WTC11 (cell line): ENCODE measurements at regions not wholly inside any gene's neighbourhood (a gene's known extent, or its start where the extent isn't known, plus 50 kb on each side); places are given as distances from the start of the nearest gene placed in this dataset.
A peak's percentile ranks its signal among the peaks of the same experiment; 100 is the strongest.

ENCODE experiments used
- ATAC-seq: fragments of 200-7000 bp; cut with Tn5 transposase; 2 replicates; pipeline ENCODE4 v1.10.0; 2021; ENCODE audit warnings: mild to moderate bottlenecking, moderate library complexity
- CTCF ChIA-PET: fragments of 300-600 bp; sonication (Branson Sonifier 250); formaldehyde crosslinking; loops from one replicate; lab custom pipeline; 2021; ENCODE audit warnings: antibody characterized with exemption; lab: Charles Lee
- POLR2A ChIA-PET: fragments of 350-600 bp; sonication (Branson Sonifier 250); formaldehyde crosslinking; loops from one replicate; lab custom pipeline; 2021; ENCODE audit warnings: antibody characterized with exemption; lab: Charles Lee
- DNase-seq: peaks from one replicate; pipeline ENCODE4 v3.0.0; 2021; ENCODE audit warnings: low spot score
- H3K27ac Mint-ChIP-seq: 2 replicates; pipeline ENCODE4 v1.8.0; 2021; ENCODE audit warnings: mixed read lengths
- H3K27me3 Mint-ChIP-seq: 2 replicates; pipeline ENCODE4 v1.8.0; 2021; ENCODE audit warnings: low read depth, mild to moderate bottlenecking, moderate library complexity, mixed read lengths
- H3K36me3 Mint-ChIP-seq: 2 replicates; pipeline ENCODE4 v1.8.0; 2021; ENCODE audit warnings: mixed read lengths
- H3K4me1 Mint-ChIP-seq: 2 replicates; pipeline ENCODE4 v1.8.0; 2022; ENCODE audit warnings: mixed read lengths
- H3K4me3 Mint-ChIP-seq: 2 replicates; pipeline ENCODE4 v1.8.0; 2021; ENCODE audit warnings: mild to moderate bottlenecking, moderate library complexity, mixed read lengths
- H3K9me3 Mint-ChIP-seq: 2 replicates; pipeline ENCODE4 v1.8.0; 2021; ENCODE audit warnings: mixed read lengths
- CBFB ChIP-seq: sonication (generic); formaldehyde crosslinking; IDR thresholded peaks from 2 replicates; pipeline ENCODE4 v1.8.1; 2022; ENCODE audit warnings: mild to moderate bottlenecking, low read depth, missing genetic modification reagents
- CTCF ChIP-seq: fragments of 200-600 bp; IDR thresholded peaks from 2 replicates; pipeline ENCODE4 v1.8.0; 2022; ENCODE audit warnings: antibody characterized with exemption
- E2F5 ChIP-seq: sonication (generic); formaldehyde crosslinking; IDR thresholded peaks from 2 replicates; pipeline ENCODE4 v1.8.1; 2022; ENCODE audit warnings: mild to moderate bottlenecking, moderate library complexity, missing genetic modification reagents
- HMGXB4 ChIP-seq: sonication (generic); formaldehyde crosslinking; IDR thresholded peaks from 2 replicates; pipeline ENCODE4 v1.8.1; 2023; ENCODE audit warnings: mild to moderate bottlenecking, moderate library complexity, missing genetic modification reagents
- KAT7 ChIP-seq: sonication (generic); formaldehyde crosslinking; IDR thresholded peaks from 2 replicates; pipeline ENCODE4 v1.8.1; 2023; ENCODE audit warnings: missing genetic modification reagents, mild to moderate bottlenecking, borderline replicate concordance
- MLX ChIP-seq: sonication (generic); formaldehyde crosslinking; IDR thresholded peaks from 2 replicates; pipeline ENCODE4 v1.8.1; 2023; ENCODE audit warnings: mild to moderate bottlenecking, missing genetic modification reagents, moderate library complexity
- MXD4 ChIP-seq: fragments of 250-450 bp; sonication (Bioruptor Pico); IDR thresholded peaks from 2 replicates; pipeline ENCODE4 v1.8.0; 2021; ENCODE audit warnings: mild to moderate bottlenecking, moderate library complexity, borderline replicate concordance
- MYBL2 ChIP-seq: sonication (generic); formaldehyde crosslinking; IDR thresholded peaks from 2 replicates; pipeline ENCODE4 v1.8.1; 2023; ENCODE audit warnings: mild to moderate bottlenecking, moderate library complexity, missing genetic modification reagents
- NFATC4 ChIP-seq: fragments of 250-450 bp; sonication (Bioruptor Pico); IDR thresholded peaks from 2 replicates; pipeline ENCODE4 v1.9.0; 2021; ENCODE audit warnings: mild to moderate bottlenecking
- NR2C2 ChIP-seq: sonication (generic); formaldehyde crosslinking; IDR thresholded peaks from 2 replicates; pipeline ENCODE4 v1.8.0; 2022; ENCODE audit warnings: mild to moderate bottlenecking, missing genetic modification reagents
- RORB ChIP-seq: fragments of 250-450 bp; sonication (Bioruptor Pico); IDR thresholded peaks from 2 replicates; pipeline ENCODE4 v1.9.0; 2021; ENCODE audit warnings: mild to moderate bottlenecking
- SMAD3 ChIP-seq: sonication (generic); formaldehyde crosslinking; IDR thresholded peaks from 2 replicates; pipeline ENCODE4 v1.8.0; 2022; ENCODE audit warnings: missing genetic modification reagents, mild to moderate bottlenecking, borderline replicate concordance
- STAT6 ChIP-seq: sonication (generic); formaldehyde crosslinking; conservative IDR thresholded peaks from 2 replicates; pipeline ENCODE4 v1.8.1; 2023; ENCODE audit warnings: mild to moderate bottlenecking, low read depth, missing genetic modification reagents, moderate library complexity
- TP53 ChIP-seq: sonication (generic); formaldehyde crosslinking; IDR thresholded peaks from 2 replicates; pipeline ENCODE4 v1.8.1; 2023; ENCODE audit warnings: mild to moderate bottlenecking, missing genetic modification reagents
- ZNF138 ChIP-seq: sonication (generic); formaldehyde crosslinking; conservative IDR thresholded peaks from 2 replicates; pipeline ENCODE4 v1.8.1; 2022; ENCODE audit warnings: mild to moderate bottlenecking, moderate library complexity, missing genetic modification reagents
- ZNF232 ChIP-seq: sonication (generic); formaldehyde crosslinking; IDR thresholded peaks from 2 replicates; pipeline ENCODE4 v1.8.0; 2022; ENCODE audit warnings: mild to moderate bottlenecking, missing genetic modification reagents
- ZNF416 ChIP-seq: fragments of 250-450 bp; sonication (Bioruptor Pico); IDR thresholded peaks from 2 replicates; pipeline ENCODE4 v1.9.0; 2021; ENCODE audit warnings: mild to moderate bottlenecking, inconsistent platforms
- ZNF423 ChIP-seq: fragments of 250-450 bp; sonication (Bioruptor Pico); IDR thresholded peaks from 2 replicates; pipeline ENCODE4 v2.1.2; 2022; ENCODE audit warnings: mild to moderate bottlenecking, moderate library complexity

- CTCF ChIA-PET, result interaction anchor here (0.7 to 1.7 kb wide), 7 partner anchors 26 to 343 kb away, joined by 3 to 21 read pairs (median 3); no protein-coding TSS in a partner anchor
- H3K36me3 Mint-ChIP-seq, result no peaks in the 10 kb centered on the region
- no peak overlapping the region for H3K4me3 Mint-ChIP-seq
- TF ChIP-seq MLX (CRISPR knock-in tag) (no peak), CTCF (peak; percentile 58)
- POLR2A ChIA-PET, result interaction anchor here (0.5 to 0.6 kb wide), 2 partner anchors 101 to 342 kb away, joined by 3 to 4 read pairs; no protein-coding TSS in a partner anchor
- DNase-seq, result no peak
- peaks cover 7% of the 10 kb centered on the region for H3K9me3 Mint-ChIP-seq
- no peak overlapping the region for H3K27ac Mint-ChIP-seq
- H3K27me3 Mint-ChIP-seq, result 0 out of 2 replicates have a peak, but pooled peaks cover 2% of the 10 kb centered on the region
- ATAC-seq, result peak; percentile 80
- H3K4me1 Mint-ChIP-seq, result peaks cover 3% of the 10 kb centered on the region; the same call in 1 of the 2 replicates
Observed at GRCh38 chr2:187842978-187843847, 289.0 kb upstream of the TFPI start.

GRCh38 chr2:187847245-187848208 is 293.3 kb upstream of the TFPI start:
- peaks cover under 1% of the 10 kb centered on the region for H3K9me3 Mint-ChIP-seq
- no peak overlapping the region for H3K27ac Mint-ChIP-seq
- H3K36me3 Mint-ChIP-seq, result no peaks in the 10 kb centered on the region
- 0 out of 2 replicates have a peak, but pooled peaks cover 2% of the 10 kb centered on the region for H3K27me3 Mint-ChIP-seq
- H3K4me1 Mint-ChIP-seq, result peaks cover 7% of the 10 kb centered on the region
- ATAC-seq, result no peak
- H3K4me3 Mint-ChIP-seq, result no peak overlapping the region
- CTCF ChIA-PET, result interaction anchor here (2.5 kb wide), 1 partner anchor 347 kb away, joined by 10 read pairs; no protein-coding TSS in a partner anchor
- POLR2A ChIA-PET, result no interaction called here
- no peak for DNase-seq
- no peak for TF ChIP-seq ZNF423 (CRISPR knock-in tag)
- TF ChIP-seq RORB (CRISPR knock-in tag), result no peak
- no peak for TF ChIP-seq E2F5 (CRISPR knock-in tag)
- no peak for TF ChIP-seq MXD4 (CRISPR knock-in tag)
- no peak for TF ChIP-seq HMGXB4 (CRISPR knock-in tag)
- no peak for TF ChIP-seq MYBL2 (CRISPR knock-in tag)
- TF ChIP-seq ZNF138 (CRISPR knock-in tag), result no peak
- TF ChIP-seq KAT7 (CRISPR knock-in tag), result no peak
- TF ChIP-seq SMAD3, result no peak
- TF ChIP-seq ZNF232, result no peak
- no peak for TF ChIP-seq ZNF416 (CRISPR knock-in tag)
- no peak for TF ChIP-seq NR2C2 (CRISPR knock-in tag)
- no peak for TF ChIP-seq STAT6
- no peak for TF ChIP-seq CBFB
- TF ChIP-seq NFATC4 (CRISPR knock-in tag), result no peak
- TF ChIP-seq TP53 (CRISPR knock-in tag), result no peak
